ENCODE measurements at regions not wholly inside any gene's neighbourhood (a gene's known extent, or its start where the extent isn't known, plus 50 kb on each side); places are given as distances from the start of the nearest gene placed in this dataset.
A peak's percentile ranks its signal among the peaks of the same experiment; 100 is the strongest.

- H4K20me1 ChIP-seq (ENCODE audit: insufficient read depth, poor library complexity, severe bottlenecking) = no peaks in the 10 kb centered on the region
- no peak overlapping the region for H3K4me3 ChIP-seq
- no peaks in the 10 kb centered on the region for H3K79me2 ChIP-seq
- no peaks in the 10 kb centered on the region for H3K9me3 ChIP-seq (ENCODE audit: low read depth)
- no peaks in the 10 kb centered on the region for H3K36me3 ChIP-seq (replicated peaks; ENCODE audit: insufficient read depth, low read depth)
- DNase-seq (ENCODE audit: low spot score) = no peak
- no peaks in the 10 kb centered on the region for H3K27me3 ChIP-seq
- no peak overlapping the region for H2AFZ ChIP-seq
- no peaks in the 10 kb centered on the region for H3K9me2 ChIP-seq (replicated peaks; ENCODE audit: insufficient read depth)
- no peak overlapping the region for H3K4me2 ChIP-seq
- 74% methylated on average over 5 of the region's 5 CpGs for WGBS (ENCODE audit: low lambda C conversion rate, missing lambda C conversion rate)
- TF ChIP-seq EZH2 (IDR thresholded peaks at IDR 0.05; ENCODE audit: borderline replicate concordance) (no peak), CTCF (IDR thresholded peaks at IDR 0.05; ENCODE audit: poor library complexity) (no peak), EZH2phosphoT487 (IDR thresholded peaks at IDR 0.05; ENCODE audit: low read depth, severe bottlenecking, unreplicated experiment) (no peak)
- no peaks in the 10 kb centered on the region for H3K4me1 ChIP-seq (ENCODE audit: insufficient read depth)
- no peak overlapping the region for H3K27ac ChIP-seq
Measured at GRCh38 chr4:166655705-166656104, 578.6 kb downstream of the SPOCK3 start.

- DNase-seq (ENCODE audit: low spot score) = peak; percentile 39
- Histone ChIP-seq H3K27ac (no peak overlapping the region), H3K36me3 (replicated peaks; ENCODE audit: insufficient read depth, low read depth) (no peaks in the 10 kb centered on the region), H3K4me3 (no peak overlapping the region), H3K4me2 (no peak overlapping the region), H3K79me2 (no peaks in the 10 kb centered on the region), H2AFZ (no peak overlapping the region), H3K9me2 (replicated peaks; ENCODE audit: insufficient read depth) (no peaks in the 10 kb centered on the region), H4K20me1 (ENCODE audit: insufficient read depth, poor library complexity, severe bottlenecking) (no peaks in the 10 kb centered on the region), H3K27me3 (no peaks in the 10 kb centered on the region), H3K9me3 (ENCODE audit: low read depth) (no peaks in the 10 kb centered on the region), H3K4me1 (ENCODE audit: insufficient read depth) (no peaks in the 10 kb centered on the region)
- no peak for TF ChIP-seq EZH2phosphoT487 (IDR thresholded peaks at IDR 0.05; ENCODE audit: low read depth, severe bottlenecking, unreplicated experiment)
- TF ChIP-seq EZH2 (IDR thresholded peaks at IDR 0.05; ENCODE audit: borderline replicate concordance) = no peak
- TF ChIP-seq CTCF (IDR thresholded peaks at IDR 0.05; ENCODE audit: poor library complexity) = no peak
- WGBS (ENCODE audit: low lambda C conversion rate, missing lambda C conversion rate) = 51% methylated on average over 3 of the region's 3 CpGs
Measured at GRCh38 chr4:166657261-166657660, 577.0 kb downstream of the SPOCK3 start.

- 76% methylated on average over 1 of the region's 1 CpG for WGBS (ENCODE audit: low lambda C conversion rate, missing lambda C conversion rate)
- no peak overlapping the region for H3K27ac ChIP-seq
Measured at GRCh38 chr4:166658585-166658984, 575.7 kb downstream of the SPOCK3 start.

More at GRCh38 chr4:166658585-166658984, 575.7 kb downstream of the SPOCK3 start:
- no peak for TF ChIP-seq EZH2 (IDR thresholded peaks at IDR 0.05; ENCODE audit: borderline replicate concordance)
- TF ChIP-seq EZH2phosphoT487 (IDR thresholded peaks at IDR 0.05; ENCODE audit: low read depth, severe bottlenecking, unreplicated experiment) = no peak
- TF ChIP-seq CTCF (IDR thresholded peaks at IDR 0.05; ENCODE audit: poor library complexity) = no peak
- no peaks in the 10 kb centered on the region for H3K4me1 ChIP-seq (ENCODE audit: insufficient read depth)
- no peak overlapping the region for H3K4me3 ChIP-seq
- no peaks in the 10 kb centered on the region for H4K20me1 ChIP-seq (ENCODE audit: insufficient read depth, poor library complexity, severe bottlenecking)
- H3K27me3 ChIP-seq = no peaks in the 10 kb centered on the region
- no peaks in the 10 kb centered on the region for H3K79me2 ChIP-seq
- H3K9me3 ChIP-seq (ENCODE audit: low read depth) = no peaks in the 10 kb centered on the region
- no peak overlapping the region for H2AFZ ChIP-seq
- H3K36me3 ChIP-seq (replicated peaks; ENCODE audit: insufficient read depth, low read depth) = no peaks in the 10 kb centered on the region
- no peak for DNase-seq (ENCODE audit: low spot score)
- H3K4me2 ChIP-seq = no peak overlapping the region
- no peaks in the 10 kb centered on the region for H3K9me2 ChIP-seq (replicated peaks; ENCODE audit: insufficient read depth)
